PC-3 (cell line): ENCODE measurements at regions not wholly inside any gene's neighbourhood (a gene's known extent, or its start where the extent isn't known, plus 50 kb on each side); places are given as distances from the start of the nearest gene placed in this dataset.

Experiments used
- ATAC-seq: fragments of 200-7000 bp; cut with Tn5 transposase; 2 replicates; pipeline ENCODE4 v1.9.1; 2020; ENCODE audit warnings: mild to moderate bottlenecking, moderate library complexity
- BruUV-seq: library from RNA; stranded (reverse); fragments of 400-500 nt; replicated peaks from 2 replicates; lab custom pipeline; 2021; lab: Mats Ljungman, UMichigan
- CTCF ChIA-PET: fragments of 300-600 bp; sonication (Branson Sonifier 250); formaldehyde crosslinking; loops from one replicate; lab custom pipeline; 2022; ENCODE audit warnings: antibody characterized with exemption; lab: Charles Lee
- POLR2A ChIA-PET: fragments of 300-600 bp; sonication (Branson Sonifier 250); formaldehyde crosslinking; loops from one replicate; lab custom pipeline; 2022; ENCODE audit warnings: antibody characterized with exemption; ENCODE audit not compliant: unreplicated experiment; lab: Charles Lee
- DNase-seq: peaks from one replicate; pipeline ENCODE4 v3.0.0-alpha.2; 2015
- H2AFZ ChIP-seq: fragments of 300-600 bp; sonication (generic); 2 replicates; pipeline ENCODE4 v1.6.0; 2016; ENCODE audit warnings: antibody characterized with exemption, low read length
- H3F3A ChIP-seq: fragments of 300-600 bp; sonication (generic); one replicate; pipeline ENCODE4 v1.6.0; 2017; ENCODE audit warnings: antibody characterized with exemption, low read length, control low read depth, mild to moderate bottlenecking; ENCODE audit not compliant: unreplicated experiment
- H3K27ac ChIP-seq: fragments of 300-600 bp; sonication (generic); 2 replicates; pipeline ENCODE4 v1.5.1; 2016; ENCODE audit warnings: mild to moderate bottlenecking, low read length
- H3K27me3 ChIP-seq: fragments of 300-600 bp; sonication (generic); 2 replicates; pipeline ENCODE4 v1.6.1; 2016; ENCODE audit warnings: low read length, mixed read lengths
- H3K36me3 ChIP-seq: fragments of 300-600 bp; sonication (generic); 2 replicates; pipeline ENCODE4 v1.6.1; 2016; ENCODE audit warnings: low read depth, mixed run types, low read length, mixed read lengths
- H3K4me1 ChIP-seq: fragments of 300-600 bp; sonication (generic); 2 replicates; pipeline ENCODE4 v1.5.1; 2016; ENCODE audit warnings: low read length; ENCODE audit not compliant: insufficient read depth
- H3K4me2 ChIP-seq: fragments of 300-600 bp; sonication (generic); 2 replicates; pipeline ENCODE4 v1.6.0; 2016; ENCODE audit warnings: low read length
- H3K4me3 ChIP-seq: fragments of 300-600 bp; sonication (generic); 2 replicates; pipeline ENCODE4 v1.5.1; 2016; ENCODE audit warnings: mild to moderate bottlenecking, low read length, mixed read lengths
- H3K79me2 ChIP-seq: fragments of 300-600 bp; sonication (generic); 2 replicates; pipeline ENCODE4 v1.6.1; 2017; ENCODE audit warnings: low read length, mixed read lengths
- H3K9ac ChIP-seq: fragments of 300-600 bp; sonication (generic); 2 replicates; pipeline ENCODE4 v1.6.0; 2016; ENCODE audit warnings: mild to moderate bottlenecking, low read length
- H3K9me2 ChIP-seq: fragments of 300-600 bp; sonication (generic); replicated peaks from 2 replicates; pipeline ENCODE4 v1.6.1; 2016; ENCODE audit warnings: mixed run types, low read length, mixed read lengths
- H3K9me3 ChIP-seq: fragments of 300-600 bp; sonication (generic); 2 replicates; pipeline ENCODE4 v1.6.1; 2016; ENCODE audit warnings: low read length, mixed read lengths
- H4K20me1 ChIP-seq: fragments of 300-600 bp; sonication (generic); 2 replicates; pipeline ENCODE4 v1.6.1; 2016; ENCODE audit warnings: low read length, mixed read lengths
- EZH2 ChIP-seq: fragments of 300-600 bp; sonication (generic); IDR thresholded peaks from one replicate; pipeline ENCODE4 v1.6.1; 2017; ENCODE audit warnings: antibody characterized with exemption, mild to moderate bottlenecking, low read length; ENCODE audit not compliant: unreplicated experiment
- EZH2phosphoT487 ChIP-seq: fragments of 300-600 bp; sonication (generic); IDR thresholded peaks from 2 replicates; pipeline ENCODE4 v1.6.1; 2018; ENCODE audit warnings: mild to moderate bottlenecking, antibody characterized with exemption, low read length, borderline replicate concordance
- intact Hi-C: fragments of 100-400 bp; cut with micrococcal nuclease; formaldehyde crosslinking; loops from 2 replicates; pipeline ENCODE4 v1.9.0; 2023
- TF ChIP-seq, protein P1 (sequence below): fragments of 300-600 bp; sonication (generic); conservative IDR thresholded peaks from 2 replicates; pipeline ENCODE4 v1.5.1; 2017; ENCODE audit warnings: antibody characterized with exemption, low read depth, mild to moderate bottlenecking, low read length

GRCh38 chr16:23006380-23006779 lies 142.9 kb downstream of the USP31 start:
- H3K9ac ChIP-seq = no peak overlapping the region
- no peak for DNase-seq
- H3K4me3 ChIP-seq = no peak overlapping the region
- intact Hi-C loops = no loop called here
- POLR2A ChIA-PET = no interaction called here
- ATAC-seq = no peak
- CTCF ChIA-PET = no interaction called here
- no peaks in the 10 kb centered on the region for H3K79me2 ChIP-seq
- TF ChIP-seq, protein P1, sequence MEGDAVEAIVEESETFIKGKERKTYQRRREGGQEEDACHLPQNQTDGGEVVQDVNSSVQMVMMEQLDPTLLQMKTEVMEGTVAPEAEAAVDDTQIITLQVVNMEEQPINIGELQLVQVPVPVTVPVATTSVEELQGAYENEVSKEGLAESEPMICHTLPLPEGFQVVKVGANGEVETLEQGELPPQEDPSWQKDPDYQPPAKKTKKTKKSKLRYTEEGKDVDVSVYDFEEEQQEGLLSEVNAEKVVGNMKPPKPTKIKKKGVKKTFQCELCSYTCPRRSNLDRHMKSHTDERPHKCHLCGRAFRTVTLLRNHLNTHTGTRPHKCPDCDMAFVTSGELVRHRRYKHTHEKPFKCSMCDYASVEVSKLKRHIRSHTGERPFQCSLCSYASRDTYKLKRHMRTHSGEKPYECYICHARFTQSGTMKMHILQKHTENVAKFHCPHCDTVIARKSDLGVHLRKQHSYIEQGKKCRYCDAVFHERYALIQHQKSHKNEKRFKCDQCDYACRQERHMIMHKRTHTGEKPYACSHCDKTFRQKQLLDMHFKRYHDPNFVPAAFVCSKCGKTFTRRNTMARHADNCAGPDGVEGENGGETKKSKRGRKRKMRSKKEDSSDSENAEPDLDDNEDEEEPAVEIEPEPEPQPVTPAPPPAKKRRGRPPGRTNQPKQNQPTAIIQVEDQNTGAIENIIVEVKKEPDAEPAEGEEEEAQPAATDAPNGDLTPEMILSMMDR = no peak
- no peak for TF ChIP-seq EZH2
- TF ChIP-seq EZH2phosphoT487 = no peak
- H4K20me1 ChIP-seq = no peaks in the 10 kb centered on the region
- H2AFZ ChIP-seq = no peak overlapping the region
- no peaks in the 10 kb centered on the region for H3K4me1 ChIP-seq
- H3K9me3 ChIP-seq = no peaks in the 10 kb centered on the region
- no peaks in the 10 kb centered on the region for H3K9me2 ChIP-seq
- peaks cover 3% of the 10 kb centered on the region; the same call in 1 of the 2 replicates for H3K27me3 ChIP-seq
- H3K27ac ChIP-seq = no peak overlapping the region
- H3K36me3 ChIP-seq = no peaks in the 10 kb centered on the region
- no peaks in the 10 kb centered on the region for H3F3A ChIP-seq
- no peak overlapping the region for H3K4me2 ChIP-seq
- BruUV-seq = no TSS peak

GRCh38 chr16:23005951-23006350 lies 143.3 kb downstream of the USP31 start:
- intact Hi-C loops = no loop called here
- ATAC-seq = no peak
- Histone ChIP-seq H3K9me2 (no peaks in the 10 kb centered on the region), H3K36me3 (no peaks in the 10 kb centered on the region), H3F3A (no peaks in the 10 kb centered on the region), H3K4me2 (no peak overlapping the region), H3K27ac (no peak overlapping the region), H2AFZ (no peak overlapping the region), H4K20me1 (no peaks in the 10 kb centered on the region), H3K27me3 (peaks cover 6% of the 10 kb centered on the region; the same call in 1 of the 2 replicates), H3K9me3 (no peaks in the 10 kb centered on the region), H3K79me2 (no peaks in the 10 kb centered on the region), H3K4me1 (no peaks in the 10 kb centered on the region), H3K9ac (no peak overlapping the region), H3K4me3 (no peak overlapping the region)
- no TSS peak for BruUV-seq
- POLR2A ChIA-PET = no interaction called here
- CTCF ChIA-PET = no interaction called here
- no peak for DNase-seq
- TF ChIP-seq EZH2 = no peak
- TF ChIP-seq EZH2phosphoT487 = no peak
- TF ChIP-seq, protein P1 = no peak

DNA sequence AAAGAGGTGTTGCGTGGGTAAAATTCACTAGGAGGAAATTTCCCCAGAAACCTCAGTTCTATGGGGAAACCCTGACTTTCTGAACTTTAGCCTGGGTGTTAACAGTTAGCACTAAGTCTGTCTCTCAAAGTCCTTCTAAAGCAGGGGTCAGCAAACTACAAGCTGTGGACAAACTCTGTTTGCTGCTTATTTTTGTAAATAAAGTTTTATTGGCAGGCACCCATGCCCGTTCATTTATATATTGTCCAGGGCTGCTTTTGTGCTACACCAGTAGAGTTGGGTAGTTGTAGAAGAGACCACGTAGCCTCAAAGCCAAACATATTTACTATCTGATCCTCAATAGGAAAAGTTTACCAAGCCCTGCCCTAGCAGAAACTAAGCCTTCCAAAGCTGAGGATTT lies 159.7 kb downstream of the USP31 start:
- H3K79me2 ChIP-seq = no peaks in the 10 kb centered on the region
- CTCF ChIA-PET = no interaction called here
- BruUV-seq = no TSS peak

More for the DNA sequence above, 159.7 kb downstream of the USP31 start:
- POLR2A ChIA-PET = no interaction called here
- no peaks in the 10 kb centered on the region for H3K4me1 ChIP-seq
- DNase-seq = no peak
- no peaks in the 10 kb centered on the region for H3K9me2 ChIP-seq
- no peaks in the 10 kb centered on the region for H3F3A ChIP-seq
- H3K4me2 ChIP-seq = no peak overlapping the region
- H2AFZ ChIP-seq = no peak overlapping the region
- intact Hi-C loops = no loop called here
- TF ChIP-seq EZH2phosphoT487 = no peak
- no peak for TF ChIP-seq EZH2
- TF ChIP-seq, protein P1 = no peak
- H4K20me1 ChIP-seq = no peaks in the 10 kb centered on the region
- H3K4me3 ChIP-seq = no peak overlapping the region
- no peaks in the 10 kb centered on the region for H3K36me3 ChIP-seq
- no peak overlapping the region for H3K27ac ChIP-seq
- H3K9ac ChIP-seq = no peak overlapping the region
- ATAC-seq = no peak
- no peaks in the 10 kb centered on the region for H3K9me3 ChIP-seq
- peaks cover 18% of the 10 kb centered on the region for H3K27me3 ChIP-seq
